Mucosa of rectum (tissue), 2 donors: ENCODE measurements at regions not wholly inside any gene's neighbourhood (a gene's known extent, or its start where the extent isn't known, plus 50 kb on each side); places are given as distances from the start of the nearest gene placed in this dataset.

Source experiments
- H3K27ac ChIP-seq, 2 donors: one replicate each; pipeline ENCODE4 v1.7.0; 2013; ENCODE audit warnings: inconsistent platforms in 2 of 2, low read depth in 2 of 2, low read length in 2 of 2
- H3K27me3 ChIP-seq, 2 donors: one replicate each; pipeline ENCODE4 v1.7.0; 2013; ENCODE audit warnings: low read length in 2 of 2; ENCODE audit not compliant: control insufficient read depth in 2 of 2, insufficient read depth in 2 of 2
- H3K36me3 ChIP-seq, 2 donors: one replicate each; pipeline ENCODE4 v1.7.0; 2013; ENCODE audit warnings: low read length in 2 of 2; ENCODE audit not compliant: control insufficient read depth in 2 of 2, insufficient read depth in 2 of 2
- H3K4me1 ChIP-seq, 2 donors: one replicate each; pipeline ENCODE4 v1.7.0; 2013; ENCODE audit warnings: low read length in 2 of 2, mild to moderate bottlenecking in 1 of 2; ENCODE audit not compliant: control insufficient read depth in 2 of 2, insufficient read depth in 2 of 2
- H3K4me3 ChIP-seq, 2 donors: one replicate each; pipeline ENCODE4 v1.7.0; 2013; ENCODE audit warnings: low read length in 2 of 2
- H3K9ac ChIP-seq, 2 donors: one replicate each; pipeline ENCODE4 v1.7.0; 2013; ENCODE audit warnings: low read length in 2 of 2, low read depth in 1 of 2, mild to moderate bottlenecking in 1 of 2
- H3K9me3 ChIP-seq, 2 donors: one replicate each; pipeline ENCODE4 v1.7.0; 2013; ENCODE audit warnings: low read length in 2 of 2; ENCODE audit not compliant: control insufficient read depth in 2 of 2
- donor health status: healthy.
- donor health status: Normal muscosa, but diverticular disease.

DNA sequence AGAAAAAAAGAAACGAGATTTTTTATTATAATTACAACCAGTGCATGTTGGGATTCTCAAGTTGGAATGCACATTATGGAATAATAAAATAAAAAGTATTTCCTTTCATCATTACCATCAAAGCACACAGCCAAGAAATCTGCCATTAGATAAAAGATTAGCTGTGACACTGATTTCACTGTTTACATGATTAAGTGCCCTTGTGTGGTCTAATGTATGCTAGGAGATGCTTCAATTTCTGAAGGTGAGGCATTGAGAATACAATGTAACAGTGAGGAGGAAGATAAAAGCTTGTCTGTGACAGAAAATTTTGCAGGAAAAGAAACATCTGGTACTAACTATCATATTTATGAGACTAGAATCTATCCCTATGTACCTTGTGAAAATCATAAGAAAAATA is 409.7 kb upstream of the PRMT6 start:
- Histone ChIP-seq H3K9me3 (no peaks in the 10 kb centered on the region), H3K36me3 (no peaks in the 10 kb centered on the region), H3K9ac (no peak overlapping the region), H3K4me1 (no peaks in the 10 kb centered on the region), H3K4me3 (no peak overlapping the region), H3K27ac (no peak overlapping the region), H3K27me3 (no peaks in the 10 kb centered on the region)

DNA sequence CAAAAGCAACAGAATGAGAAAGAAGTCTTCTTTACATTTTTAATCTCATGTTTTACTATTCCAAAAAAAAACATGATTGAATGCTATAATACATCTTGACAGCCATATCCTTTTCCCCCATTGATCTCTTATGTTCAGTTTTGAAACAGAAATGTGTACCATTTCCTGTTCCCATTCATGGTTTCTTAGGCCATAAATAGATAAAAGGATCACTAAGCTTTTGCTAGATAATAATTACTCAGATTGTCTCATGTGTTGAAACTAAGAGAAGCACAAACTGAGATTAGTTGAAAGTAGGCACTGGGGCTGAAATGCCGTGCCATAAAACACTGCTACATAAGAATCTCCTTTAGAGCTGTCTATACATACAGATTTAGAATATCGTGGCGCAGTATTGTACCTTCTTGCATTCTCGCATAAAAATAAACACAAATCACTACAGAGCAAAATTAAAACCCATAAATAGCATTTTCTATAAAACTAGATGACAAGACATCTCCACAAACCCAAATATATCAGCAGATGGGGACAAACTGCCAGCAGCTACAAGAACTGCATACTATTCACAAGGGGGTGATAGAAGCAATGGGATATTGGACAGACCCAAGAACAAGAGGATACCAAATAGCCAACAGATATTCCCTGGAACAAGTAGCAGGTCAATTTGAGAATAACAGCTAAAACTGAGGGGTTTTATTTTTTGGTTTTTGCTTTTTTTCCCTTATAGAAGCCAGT is 405.3 kb upstream of the PRMT6 start:
- H3K36me3 ChIP-seq: no peaks in the 10 kb centered on the region
- H3K27me3 ChIP-seq: no peaks in the 10 kb centered on the region

DNA sequence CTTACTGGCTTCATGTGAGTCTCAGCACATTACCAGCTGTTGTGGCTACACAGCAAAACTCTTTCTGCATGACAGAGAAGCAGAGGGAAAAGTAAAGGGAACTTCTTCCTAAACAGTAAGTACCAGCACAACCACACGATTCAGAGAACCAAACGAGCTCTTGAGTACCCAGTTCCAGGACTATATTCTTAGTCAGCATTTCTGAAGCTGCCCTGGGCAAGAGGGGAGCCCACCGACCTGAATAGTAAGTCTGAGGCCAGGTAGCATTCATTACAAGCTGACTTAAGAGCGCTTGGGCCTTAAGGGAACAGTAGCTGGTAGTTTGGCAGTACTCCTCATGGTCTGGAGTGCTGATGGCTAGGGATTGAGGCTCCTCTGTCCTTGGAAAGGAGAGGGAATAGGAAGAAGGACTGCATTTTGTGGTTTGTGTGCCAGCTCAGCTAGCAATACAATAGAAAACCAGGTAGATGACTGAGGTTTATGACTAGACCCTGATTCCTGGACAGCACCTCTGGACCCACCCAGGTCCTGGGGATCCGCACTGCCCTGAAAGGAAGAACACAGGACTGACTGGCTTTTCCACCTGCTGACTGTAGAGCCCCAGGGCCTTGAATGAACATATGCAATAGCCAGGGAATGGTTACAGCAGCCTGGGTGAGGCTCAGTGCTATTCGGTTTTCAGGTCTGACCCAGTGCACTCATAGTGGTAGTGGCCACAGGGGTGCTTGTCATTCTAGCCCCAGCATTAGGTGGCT is 396.8 kb upstream of the PRMT6 start:
- peaks cover 0 to 4% of the 10 kb centered on the region in 2 donors for H3K9me3 ChIP-seq
- H3K27ac ChIP-seq: no peak overlapping the region
- H3K36me3 ChIP-seq: no peaks in the 10 kb centered on the region
- no peaks in the 10 kb centered on the region for H3K4me1 ChIP-seq
- no peak overlapping the region for H3K4me3 ChIP-seq
- no peaks in the 10 kb centered on the region for H3K27me3 ChIP-seq
- H3K9ac ChIP-seq: no peak overlapping the region

More for the DNA sequence above, 405.3 kb upstream of the PRMT6 start:
- H3K27ac ChIP-seq: no peak overlapping the region
- H3K9me3 ChIP-seq: no peaks in the 10 kb centered on the region
- no peak overlapping the region for H3K9ac ChIP-seq
- H3K4me3 ChIP-seq: no peak overlapping the region
- H3K4me1 ChIP-seq: no peaks in the 10 kb centered on the region

GRCh38 chr1:106675558-106675957 is 380.9 kb upstream of the PRMT6 start:
- Histone ChIP-seq H3K9ac (no peak overlapping the region), H3K36me3 (no peaks in the 10 kb centered on the region), H3K4me3 (no peak overlapping the region), H3K9me3 (no peaks in the 10 kb centered on the region), H3K27me3 (no peaks in the 10 kb centered on the region), H3K27ac (no peak overlapping the region), H3K4me1 (no peaks in the 10 kb centered on the region)

DNA sequence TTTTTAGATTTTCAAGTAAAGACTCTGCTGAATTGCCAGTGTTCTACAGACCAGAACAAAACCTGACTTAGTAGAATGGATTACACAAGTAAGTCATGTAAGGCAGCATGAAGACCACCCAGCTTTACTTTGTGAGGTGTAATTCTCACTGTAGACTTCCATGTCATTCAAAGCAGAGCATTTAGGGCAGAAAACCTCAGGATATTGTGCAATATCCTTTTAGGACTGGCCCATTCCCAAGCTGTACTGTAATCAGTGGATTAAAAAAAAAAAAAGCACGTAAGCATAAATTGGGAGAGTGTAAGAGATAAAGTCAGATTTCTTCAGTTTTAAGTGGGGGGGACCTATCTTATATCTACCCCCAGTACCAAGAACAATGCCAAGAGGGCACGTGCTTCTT is 380.5 kb upstream of the PRMT6 start:
- Histone ChIP-seq H3K4me1 (no peaks in the 10 kb centered on the region), H3K27me3 (no peaks in the 10 kb centered on the region), H3K36me3 (no peaks in the 10 kb centered on the region), H3K9ac (no peak overlapping the region), H3K4me3 (no peak overlapping the region), H3K27ac (no peak overlapping the region), H3K9me3 (no peaks in the 10 kb centered on the region)

DNA sequence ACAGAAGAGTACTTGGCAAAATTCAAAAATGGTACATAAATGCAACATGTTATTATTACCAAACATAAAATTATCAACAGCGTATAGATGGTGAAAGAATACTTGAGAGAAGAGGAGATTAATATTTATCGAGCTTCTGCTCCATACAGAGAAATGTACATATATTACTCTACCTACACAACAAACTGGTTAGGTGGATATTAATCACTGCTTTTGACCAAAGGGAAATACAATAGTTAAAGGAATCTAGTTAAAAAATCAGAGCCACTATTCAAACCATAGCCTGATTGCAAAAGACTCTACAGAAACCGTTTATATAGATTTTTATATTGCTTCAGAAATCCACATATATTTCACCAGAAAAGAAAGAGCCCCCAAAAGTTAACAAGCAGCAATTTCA is 379.3 kb upstream of the PRMT6 start:
- no peaks in the 10 kb centered on the region for H3K4me1 ChIP-seq
- no peak overlapping the region for H3K27ac ChIP-seq
- H3K36me3 ChIP-seq: no peaks in the 10 kb centered on the region
- H3K4me3 ChIP-seq: no peak overlapping the region
- H3K27me3 ChIP-seq: no peaks in the 10 kb centered on the region
- H3K9me3 ChIP-seq: no peaks in the 10 kb centered on the region
- no peak overlapping the region for H3K9ac ChIP-seq

- no peaks in the 10 kb centered on the region for H3K36me3 ChIP-seq
These were observed 378.8 kb upstream of the PRMT6 start for GRCh38 chr1:106677721-106678120.

DNA sequence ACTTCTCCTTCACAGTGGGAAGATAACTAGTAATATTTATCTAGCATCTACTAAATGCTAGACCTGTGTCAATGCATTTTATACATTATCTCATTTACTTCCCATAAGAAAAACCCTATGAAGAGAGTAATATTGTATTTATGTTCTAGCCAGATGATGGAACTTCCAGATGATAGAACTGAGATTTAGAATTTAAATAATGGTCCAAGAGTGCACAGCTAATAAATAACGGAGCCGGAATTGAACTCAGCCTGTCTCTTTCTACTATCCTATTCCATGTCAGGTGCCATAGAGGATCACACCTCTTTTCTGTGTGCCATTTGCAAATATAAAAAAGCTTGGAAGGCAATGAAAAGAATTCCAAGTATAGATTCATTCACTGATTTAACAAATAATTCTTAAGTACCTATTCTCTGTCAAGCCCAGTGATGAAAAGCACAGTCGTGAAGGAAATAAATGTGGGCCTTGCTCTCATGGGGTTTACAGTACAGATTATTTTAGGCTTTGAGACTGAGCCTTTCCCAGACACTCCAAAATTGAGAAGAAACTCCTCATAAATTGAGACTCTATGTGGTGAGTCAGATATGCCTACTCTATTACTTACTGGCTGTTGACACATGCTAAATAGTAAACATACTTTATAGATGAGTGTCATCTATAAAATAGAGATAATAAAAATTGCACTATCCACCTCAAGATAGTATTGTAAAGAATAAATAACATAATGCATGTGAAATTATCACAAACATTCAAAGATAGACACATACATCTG is 378.0 kb upstream of the PRMT6 start:
- H3K4me1 ChIP-seq: no peaks in the 10 kb centered on the region
- H3K27ac ChIP-seq: no peak overlapping the region
- H3K36me3 ChIP-seq: no peaks in the 10 kb centered on the region
- H3K4me3 ChIP-seq: no peak overlapping the region
- no peaks in the 10 kb centered on the region for H3K27me3 ChIP-seq
- H3K9ac ChIP-seq: no peak overlapping the region
- H3K9me3 ChIP-seq: no peaks in the 10 kb centered on the region

More at GRCh38 chr1:106677721-106678120, 378.8 kb upstream of the PRMT6 start:
- no peaks in the 10 kb centered on the region for H3K9me3 ChIP-seq
- H3K9ac ChIP-seq: no peak overlapping the region
- H3K27ac ChIP-seq: no peak overlapping the region
- no peaks in the 10 kb centered on the region for H3K4me1 ChIP-seq
- no peaks in the 10 kb centered on the region for H3K27me3 ChIP-seq
- H3K4me3 ChIP-seq: no peak overlapping the region

DNA sequence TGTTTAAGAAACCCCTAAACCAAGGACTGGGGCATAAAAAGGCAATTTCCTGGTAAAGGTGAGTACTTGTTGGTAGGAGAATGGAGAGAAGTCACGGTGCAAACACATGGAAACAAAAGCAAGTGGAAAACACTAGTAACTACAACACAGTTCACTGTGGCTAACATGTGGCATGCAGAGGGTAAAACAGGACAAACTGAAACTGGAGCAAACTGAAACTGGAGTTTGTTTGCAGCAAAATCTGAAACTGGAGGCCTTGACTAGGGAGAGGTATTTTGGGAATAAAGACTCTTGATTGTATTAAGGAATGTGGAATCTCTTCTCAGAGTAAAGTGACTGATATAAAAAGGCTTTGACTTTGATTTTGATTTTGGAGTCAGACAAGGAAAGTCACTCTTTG is 376.3 kb upstream of the PRMT6 start:
- no peak overlapping the region for H3K27ac ChIP-seq
- H3K4me1 ChIP-seq: no peaks in the 10 kb centered on the region
- H3K4me3 ChIP-seq: no peak overlapping the region
- no peak overlapping the region for H3K9ac ChIP-seq
- H3K36me3 ChIP-seq: no peaks in the 10 kb centered on the region
- no peaks in the 10 kb centered on the region for H3K27me3 ChIP-seq
- H3K9me3 ChIP-seq: no peaks in the 10 kb centered on the region

DNA sequence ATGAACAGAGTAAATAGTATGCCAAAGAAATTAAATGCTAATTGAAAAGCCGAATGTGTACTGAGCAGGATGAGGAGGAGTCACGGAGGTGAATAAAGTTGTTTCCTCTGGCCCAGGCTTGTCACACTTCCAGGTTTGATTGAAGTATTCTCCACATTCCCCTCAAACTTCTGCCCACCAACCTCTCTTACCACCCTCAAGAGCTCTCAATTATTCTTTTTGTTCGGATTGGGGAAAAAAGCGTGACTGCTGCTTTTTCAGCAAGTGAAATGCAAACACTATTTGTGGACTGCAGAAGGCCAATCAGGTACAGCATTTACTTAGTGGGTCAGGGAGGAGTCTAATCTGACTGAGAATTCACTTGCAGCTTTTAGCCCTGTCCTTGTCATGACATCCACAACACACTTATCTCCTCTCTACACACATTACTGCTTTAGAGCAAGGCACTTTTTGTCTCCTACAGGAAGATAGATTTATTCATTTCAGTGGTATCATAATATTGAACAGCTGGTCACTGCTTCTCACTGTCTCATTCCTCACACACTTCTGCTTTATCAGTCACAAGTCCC is 375.6 kb upstream of the PRMT6 start:
- H3K4me1 ChIP-seq: no peaks in the 10 kb centered on the region
- H3K4me3 ChIP-seq: no peak overlapping the region

More for the DNA sequence above, 375.6 kb upstream of the PRMT6 start:
- Histone ChIP-seq H3K27ac (no peak overlapping the region), H3K9ac (no peak overlapping the region), H3K27me3 (no peaks in the 10 kb centered on the region), H3K36me3 (no peaks in the 10 kb centered on the region), H3K9me3 (no peaks in the 10 kb centered on the region)
